Stimulated activated CD4-positive, alpha-beta T cell treated with anti-CD3 and anti-CD28 coated beads, TNF-alpha, amount 100 ng/mL, for 48 hours (primary cell): ENCODE measurements at regions not wholly inside any gene's neighbourhood (a gene's known extent, or its start where the extent isn't known, plus 50 kb on each side); places are given as distances from the start of the nearest gene placed in this dataset.

ENCODE experiments used
- DNase-seq, 3 donors: peaks; one replicate each; pipeline ENCODE4 v3.0.0-alpha.2; 2020; ENCODE audit warnings: low read depth in 3 of 3

GRCh38 chr13:73937441-73937840, 196.8 kb downstream of the KLF12 start:
- no peak for DNase-seq

DNA sequence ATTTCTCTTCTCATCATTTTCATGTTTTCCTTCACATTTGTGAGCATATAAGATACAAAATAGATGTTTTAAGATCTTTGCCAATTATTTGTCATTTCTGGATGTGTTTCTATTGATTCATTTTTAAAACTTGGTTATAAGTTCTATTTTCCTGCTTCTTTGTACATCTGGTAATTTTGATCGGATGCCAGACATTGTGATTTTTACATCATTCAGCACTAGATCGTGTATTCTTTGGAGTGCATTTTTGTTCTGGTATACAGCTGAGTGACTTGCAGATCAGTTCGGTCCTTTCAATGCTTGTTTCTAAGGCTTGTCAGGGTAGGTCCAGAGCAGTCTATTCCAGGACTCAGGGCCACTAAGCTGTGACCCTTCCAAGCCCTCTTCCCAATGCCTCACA, 198.2 kb downstream of the KLF12 start:
- DNase-seq = no peak

- DNase-seq = no peak
Observed at GRCh38 chr13:73934771-73935170, 199.4 kb downstream of the KLF12 start.

DNA sequence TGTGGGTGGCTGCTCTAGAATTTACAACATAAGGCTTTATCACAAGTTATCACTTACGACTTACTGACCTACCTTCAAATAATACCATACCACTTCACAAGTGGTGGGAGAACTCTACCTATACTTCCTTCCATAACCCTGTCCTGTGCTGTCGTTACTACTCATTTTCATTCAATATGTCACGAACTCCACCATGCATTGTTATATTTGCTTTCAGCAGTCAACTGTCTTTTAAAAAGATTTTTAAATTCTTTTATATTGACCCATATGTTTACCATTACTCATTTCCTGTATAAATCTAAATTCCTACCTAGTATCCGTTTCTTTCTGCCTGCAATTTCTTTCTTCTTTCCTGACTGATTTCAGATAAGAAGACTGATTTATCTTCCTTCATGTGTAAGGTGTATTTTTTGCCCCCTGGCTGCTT, 200.0 kb downstream of the KLF12 start:
- DNase-seq = no peak

GRCh38 chr13:73933795-73934194, 200.4 kb downstream of the KLF12 start:
- DNase-seq = no peak

DNA sequence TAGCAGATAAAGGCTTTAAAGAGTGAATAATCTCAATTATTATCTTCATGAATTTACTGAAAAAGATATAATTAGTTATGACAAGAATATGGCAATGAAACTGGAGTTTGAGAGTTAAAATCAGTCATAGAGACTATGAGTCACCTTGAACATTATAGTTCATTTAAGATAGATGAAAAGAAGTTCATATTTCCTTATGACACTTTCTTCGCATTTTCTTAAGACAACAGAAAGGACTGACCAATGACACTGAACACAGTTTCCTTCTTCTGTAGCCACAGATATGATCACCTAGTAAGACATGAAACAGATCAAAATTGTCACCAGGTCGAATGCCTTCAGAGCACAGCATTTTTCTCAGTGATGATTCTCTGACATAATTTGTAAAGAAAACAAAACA, 202.1 kb downstream of the KLF12 start:
- no peak for DNase-seq

DNA sequence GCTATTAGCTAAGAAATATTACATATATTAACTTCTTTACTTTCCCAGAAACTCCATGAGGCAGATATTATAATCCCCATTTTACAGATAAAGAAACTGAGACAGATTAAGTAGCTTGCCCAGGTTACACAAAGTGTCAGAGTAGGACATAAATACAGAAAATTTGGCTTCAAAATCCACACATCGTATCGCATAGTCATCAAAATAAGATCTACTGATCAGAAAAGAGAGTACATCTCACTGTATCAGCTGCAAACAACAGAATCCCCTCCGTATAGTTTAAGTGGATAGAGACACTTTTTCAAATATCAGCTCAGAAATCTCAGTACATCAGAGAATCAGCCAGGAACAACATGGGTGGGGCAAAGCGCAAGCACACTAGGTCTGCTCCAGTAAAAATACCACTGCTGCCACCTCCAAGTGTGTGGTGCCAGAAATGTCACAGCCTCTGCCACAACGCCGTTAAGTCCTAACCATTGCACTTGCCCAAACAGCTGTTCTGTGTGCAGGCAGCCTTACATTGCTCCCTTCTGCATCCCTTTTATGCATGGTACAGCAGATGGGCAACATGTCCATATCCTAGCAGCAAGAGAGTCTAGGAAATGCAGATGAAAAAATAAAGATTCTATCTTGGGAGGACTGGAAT, 204.8 kb downstream of the KLF12 start:
- no peak for DNase-seq

GRCh38 chr13:73924607-73925006, 209.6 kb downstream of the KLF12 start:
- no peak for DNase-seq

- no peak for DNase-seq
Observed at GRCh38 chr13:73922493-73923393, 211.5 kb downstream of the KLF12 start.

GRCh38 chr13:73918691-73919090, 215.5 kb downstream of the KLF12 start:
- DNase-seq = no peak

DNA sequence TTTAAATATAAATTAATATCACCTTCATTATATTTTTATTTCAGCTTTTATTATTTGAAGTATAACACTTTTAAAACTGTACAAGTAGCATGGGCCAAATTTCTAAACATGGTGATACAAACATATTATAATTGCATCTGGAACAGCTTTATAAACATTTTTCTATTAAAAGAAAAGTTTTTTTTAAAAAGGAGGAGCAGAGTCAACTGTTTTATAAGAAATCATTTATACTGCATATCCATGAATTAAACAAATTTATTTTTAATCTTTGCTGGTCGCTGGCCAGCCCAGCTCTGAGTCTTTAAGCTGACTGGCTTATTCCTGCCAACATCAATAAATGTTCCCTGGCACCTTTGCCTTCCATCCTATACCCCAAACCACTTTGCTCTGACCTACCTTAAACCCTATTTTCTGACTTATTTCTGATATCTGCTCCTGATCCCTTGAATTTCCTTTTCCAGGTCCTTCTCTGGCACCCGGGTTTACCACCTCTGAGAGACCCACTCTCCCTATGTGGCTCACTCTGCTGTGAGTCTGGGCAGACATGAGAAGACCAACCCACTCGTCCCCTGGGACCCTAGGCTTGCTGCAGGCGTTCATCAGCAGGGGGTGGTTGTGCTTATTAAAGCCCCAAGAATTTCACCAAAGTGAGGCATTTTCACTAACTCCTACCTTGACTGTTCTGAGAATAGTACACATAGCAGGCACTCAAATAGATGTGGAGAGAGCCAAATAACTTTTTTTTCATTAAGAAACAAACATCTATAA, 220.3 kb downstream of the KLF12 start:
- DNase-seq = no peak

DNA sequence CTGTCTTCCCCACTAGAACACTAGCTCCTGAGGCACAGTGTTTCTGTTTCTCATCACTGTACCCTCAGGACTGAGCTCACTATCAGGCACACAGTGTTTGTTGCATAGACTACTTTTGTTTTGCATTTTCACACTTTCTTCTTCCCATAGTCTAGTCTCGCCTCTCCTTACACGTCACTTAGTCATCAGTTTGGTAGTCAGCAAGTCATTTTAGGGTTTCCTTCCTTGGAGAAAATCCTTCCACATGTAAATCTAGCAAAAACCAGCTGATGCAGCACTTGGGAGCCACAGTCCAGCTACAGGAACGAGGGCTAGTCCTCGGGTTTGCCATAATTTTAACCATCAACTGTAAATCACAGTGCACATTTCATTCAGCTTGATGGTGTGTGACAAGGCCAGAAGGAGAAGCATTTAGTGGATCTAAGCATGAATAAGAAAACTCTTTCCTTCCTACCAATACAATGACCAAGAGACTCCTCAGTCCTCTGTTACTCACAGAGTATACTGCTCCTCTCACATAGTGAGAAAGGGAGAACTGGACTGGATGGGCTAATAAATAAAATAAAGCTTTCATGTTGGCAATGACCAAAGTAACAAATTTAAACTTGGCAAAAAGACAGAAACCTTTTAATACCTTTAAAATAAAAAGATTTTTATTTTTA, 221.0 kb downstream of the KLF12 start:
- DNase-seq = no peak

- no peak for DNase-seq
Observed at GRCh38 chr13:73911361-73911760, 222.8 kb downstream of the KLF12 start.

DNA sequence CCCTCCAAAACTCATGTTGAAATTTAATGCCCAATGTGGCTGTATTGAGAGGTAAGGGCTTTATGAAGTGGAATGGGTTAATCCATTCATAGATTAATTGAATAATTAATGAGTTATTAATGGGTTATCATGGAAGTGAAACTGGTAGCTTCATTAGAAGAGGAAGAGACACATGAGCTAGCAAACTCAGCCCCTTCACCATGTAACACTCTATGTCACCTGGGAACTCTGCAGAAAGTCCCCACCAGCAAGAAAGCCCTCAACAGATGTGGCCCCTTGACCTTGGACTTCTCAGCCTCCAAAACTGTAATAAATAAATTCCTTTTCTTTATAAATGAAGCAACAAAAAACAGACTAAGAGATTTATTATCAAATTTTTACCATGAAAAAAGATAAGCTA, 223.5 kb downstream of the KLF12 start:
- no peak for DNase-seq

GRCh38 chr13:73908809-73909208, 225.4 kb downstream of the KLF12 start:
- no peak for DNase-seq

DNA sequence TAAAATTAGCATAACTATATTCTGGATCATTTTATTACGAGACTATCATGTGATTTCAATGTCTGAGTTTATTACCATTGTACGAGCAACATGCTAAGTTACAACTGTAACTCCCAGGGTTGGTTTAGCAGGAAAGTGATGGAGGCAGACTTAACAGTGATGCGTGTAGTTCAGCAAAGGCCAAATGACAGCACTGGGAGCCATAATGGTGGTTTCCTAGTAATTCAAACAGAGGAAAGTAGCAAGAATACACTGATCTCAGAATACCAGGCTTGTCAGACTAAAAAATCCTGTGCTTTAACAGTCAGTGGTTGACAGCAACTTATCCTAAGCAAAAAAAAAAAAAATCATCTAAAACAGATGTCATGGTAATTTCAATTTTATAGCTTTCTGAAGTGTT, 229.6 kb downstream of the KLF12 start:
- no peak for DNase-seq

- DNase-seq = no peak
Observed at GRCh38 chr13:73903561-73903960, 230.6 kb downstream of the KLF12 start.

GRCh38 chr13:73902847-73903246, 231.4 kb downstream of the KLF12 start:
- DNase-seq = no peak

GRCh38 chr13:73902296-73902695, 231.9 kb downstream of the KLF12 start:
- DNase-seq = no peak

GRCh38 chr13:73901324-73902068, 232.7 kb downstream of the KLF12 start:
- DNase-seq = no peak

- no peak for DNase-seq
Observed at GRCh38 chr13:73900591-73900990, 233.6 kb downstream of the KLF12 start.
